Mesenchymal stem cell (in vitro differentiated cells and primary cell): ENCODE measurements at regions not wholly inside any gene's neighbourhood (a gene's known extent, or its start where the extent isn't known, plus 50 kb on each side); places are given as distances from the start of the nearest gene placed in this dataset.

Source experiments
- DNase-seq: peaks from one replicate; pipeline ENCODE4 v3.0.0-alpha.2; 2013
- H2AFZ ChIP-seq: one replicate; pipeline ENCODE4 v1.6.1; 2013; ENCODE audit warnings: low read depth, mild to moderate bottlenecking, control low read depth, inconsistent platforms, low read length, moderate library complexity
- H2AK5ac ChIP-seq: 2 replicates; pipeline ENCODE4 v1.6.1; 2013; ENCODE audit warnings: low read length, moderate library complexity, mild to moderate bottlenecking, inconsistent platforms; ENCODE audit not compliant: severe bottlenecking
- H2BK120ac ChIP-seq: one replicate; pipeline ENCODE4 v1.6.1; 2013; ENCODE audit warnings: low read depth, mild to moderate bottlenecking, inconsistent platforms, low read length, moderate library complexity
- H2BK12ac ChIP-seq, 2 experiments: one replicate each; pipeline ENCODE4 v1.6.1; 2013; ENCODE audit warnings: inconsistent platforms in 2 of 2, low read length in 2 of 2, mild to moderate bottlenecking in 2 of 2, moderate library complexity in 2 of 2, control low read depth in 1 of 2
- H2BK15ac ChIP-seq: one replicate; pipeline ENCODE4 v1.6.1; 2013; ENCODE audit warnings: mild to moderate bottlenecking, low read depth, inconsistent platforms; ENCODE audit not compliant: poor library complexity, severe bottlenecking
- H2BK5ac ChIP-seq: 2 replicates; pipeline ENCODE4 v1.6.1; 2013; ENCODE audit warnings: low read depth, mild to moderate bottlenecking, low read length, control low read depth, inconsistent platforms; ENCODE audit not compliant: poor library complexity, severe bottlenecking
- H3K14ac ChIP-seq, 2 experiments: one replicate each; pipeline ENCODE4 v1.6.1; 2013; ENCODE audit warnings: inconsistent platforms in 2 of 2, low read length in 2 of 2, control low read depth in 1 of 2, mild to moderate bottlenecking in 1 of 2, moderate library complexity in 1 of 2
- H3K18ac ChIP-seq, 2 experiments: one replicate each; pipeline ENCODE4 v1.6.1; 2013; ENCODE audit warnings: inconsistent platforms in 2 of 2, low read length in 2 of 2, control low read depth in 1 of 2, low read depth in 1 of 2, mild to moderate bottlenecking in 1 of 2
- H3K23ac ChIP-seq, 2 experiments: one replicate each; pipeline ENCODE4 v1.6.1; 2013; ENCODE audit warnings: inconsistent platforms in 2 of 2, low read length in 2 of 2, mild to moderate bottlenecking in 2 of 2, moderate library complexity in 2 of 2, control low read depth in 1 of 2
- H3K27ac ChIP-seq: 2 replicates; pipeline ENCODE4 v1.5.1; 2013; ENCODE audit warnings: mild to moderate bottlenecking, moderate library complexity, low read length, control low read depth, inconsistent platforms; ENCODE audit not compliant: poor library complexity, severe bottlenecking
- H3K27me3 ChIP-seq, 2 experiments: 2 replicates each; pipeline versions ENCODE4 v1.6.1 to v1.7.0; 2013; ENCODE audit warnings: low read length in 2 of 2, mild to moderate bottlenecking in 2 of 2, moderate library complexity in 2 of 2, control low read depth in 1 of 2, inconsistent platforms in 1 of 2; ENCODE audit not compliant: control insufficient read depth in 1 of 2, insufficient read depth in 1 of 2
- H3K36me3 ChIP-seq, 2 experiments: 2 replicates each; pipeline versions ENCODE4 v1.6.1 to v1.7.0; 2013; ENCODE audit warnings: low read length in 2 of 2, control low read depth in 1 of 2, inconsistent platforms in 1 of 2, low read depth in 1 of 2, mild to moderate bottlenecking in 1 of 2; ENCODE audit not compliant: insufficient read depth in 2 of 2, control insufficient read depth in 1 of 2
- H3K4ac ChIP-seq, 2 experiments: one replicate each; pipeline ENCODE4 v1.6.1; 2013; ENCODE audit warnings: inconsistent platforms in 2 of 2, low read length in 2 of 2, mild to moderate bottlenecking in 2 of 2, moderate library complexity in 2 of 2, control low read depth in 1 of 2, low read depth in 1 of 2
- H3K4me1 ChIP-seq: 2 replicates; pipeline ENCODE4 v1.6.1; 2013; ENCODE audit warnings: low read depth, low read length, control low read depth; ENCODE audit not compliant: control insufficient read depth, insufficient read depth
- H3K4me2 ChIP-seq: 2 replicates; pipeline ENCODE4 v1.6.1; 2013; ENCODE audit warnings: low read length, mild to moderate bottlenecking, inconsistent platforms; ENCODE audit not compliant: poor library complexity, severe bottlenecking
- H3K4me3 ChIP-seq, 2 experiments: 2 replicates each; pipeline versions ENCODE4 v1.5.1 to v1.7.0; 2013; ENCODE audit warnings: low read length in 2 of 2, mild to moderate bottlenecking in 2 of 2, control low read depth in 1 of 2, low read depth in 1 of 2; ENCODE audit not compliant: insufficient read depth in 1 of 2
- H3K79me1 ChIP-seq: replicated peaks from 2 replicates; pipeline ENCODE4 v1.6.1; 2013; ENCODE audit warnings: mild to moderate bottlenecking, control low read depth, low read length, inconsistent platforms; ENCODE audit not compliant: poor library complexity, severe bottlenecking
- H3K9ac ChIP-seq: 2 replicates; pipeline ENCODE4 v1.7.0; 2013; ENCODE audit warnings: mild to moderate bottlenecking, low read length, moderate library complexity
- H3K9me3 ChIP-seq: 2 replicates; pipeline ENCODE4 v1.7.0; 2013; ENCODE audit warnings: mild to moderate bottlenecking, low read length; ENCODE audit not compliant: control insufficient read depth
- H4K8ac ChIP-seq: one replicate; pipeline ENCODE4 v1.6.1; 2013; ENCODE audit warnings: inconsistent platforms, mild to moderate bottlenecking, low read length, moderate library complexity
- H4K91ac ChIP-seq: one replicate; pipeline ENCODE4 v1.6.1; 2013; ENCODE audit warnings: mild to moderate bottlenecking, low read length, inconsistent platforms
- WGBS: methylation state at CpG from one replicate; pipeline ENCODE4 v1.1.7; 2013; ENCODE audit warnings: mixed read lengths; 5-methylcytosine and 5-hydroxymethylcytosine counted together

DNA sequence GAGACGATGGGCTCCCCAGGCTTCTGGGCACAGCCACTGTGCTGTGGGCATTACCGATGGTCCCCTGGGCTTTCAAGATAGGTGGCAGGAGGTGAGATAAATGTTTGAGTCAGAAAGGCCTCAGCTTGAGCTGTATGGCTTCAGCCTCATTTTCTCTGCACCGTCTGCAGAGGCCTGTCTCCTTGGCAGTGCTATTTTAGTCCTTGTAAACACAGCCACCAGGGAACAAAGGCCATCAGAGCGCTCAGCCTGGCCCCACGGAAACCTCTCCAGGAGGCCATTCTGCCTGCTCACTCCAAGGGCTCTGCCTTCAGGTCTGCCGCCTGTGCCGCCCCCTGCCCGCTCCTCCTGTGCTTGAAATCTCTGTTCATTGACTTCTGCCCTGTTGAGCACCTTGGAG lies 1424.9 kb downstream of the TBC1D22A start:
- H2AK5ac ChIP-seq = no peak overlapping the region
- H2BK5ac ChIP-seq = no peak overlapping the region
- no peak overlapping the region for H4K8ac ChIP-seq
- 53% methylated on average over 8 of the region's 8 CpGs for WGBS
- H3K9ac ChIP-seq = no peak overlapping the region
- no peak overlapping the region for H4K91ac ChIP-seq
- H3K18ac ChIP-seq = no peak overlapping the region
- H2BK12ac ChIP-seq = no peak overlapping the region
- H3K27me3 ChIP-seq = no peaks in the 10 kb centered on the region
- no peaks in the 10 kb centered on the region for H3K4me1 ChIP-seq
- no peak overlapping the region for H3K4me3 ChIP-seq
- H3K4me2 ChIP-seq = no peak overlapping the region
- H3K9me3 ChIP-seq = peaks cover 5% of the 10 kb centered on the region
- H2BK15ac ChIP-seq = no peak overlapping the region
- H3K23ac ChIP-seq = no peak overlapping the region
- H2AFZ ChIP-seq = no peak overlapping the region
- H3K79me1 ChIP-seq = no peaks in the 10 kb centered on the region
- H2BK120ac ChIP-seq = no peak overlapping the region
- no peak overlapping the region for H3K27ac ChIP-seq
- H3K4ac ChIP-seq = no peak overlapping the region
- no peaks in the 10 kb centered on the region for H3K36me3 ChIP-seq
- DNase-seq = no peak
- H3K14ac ChIP-seq = no peak overlapping the region

DNA sequence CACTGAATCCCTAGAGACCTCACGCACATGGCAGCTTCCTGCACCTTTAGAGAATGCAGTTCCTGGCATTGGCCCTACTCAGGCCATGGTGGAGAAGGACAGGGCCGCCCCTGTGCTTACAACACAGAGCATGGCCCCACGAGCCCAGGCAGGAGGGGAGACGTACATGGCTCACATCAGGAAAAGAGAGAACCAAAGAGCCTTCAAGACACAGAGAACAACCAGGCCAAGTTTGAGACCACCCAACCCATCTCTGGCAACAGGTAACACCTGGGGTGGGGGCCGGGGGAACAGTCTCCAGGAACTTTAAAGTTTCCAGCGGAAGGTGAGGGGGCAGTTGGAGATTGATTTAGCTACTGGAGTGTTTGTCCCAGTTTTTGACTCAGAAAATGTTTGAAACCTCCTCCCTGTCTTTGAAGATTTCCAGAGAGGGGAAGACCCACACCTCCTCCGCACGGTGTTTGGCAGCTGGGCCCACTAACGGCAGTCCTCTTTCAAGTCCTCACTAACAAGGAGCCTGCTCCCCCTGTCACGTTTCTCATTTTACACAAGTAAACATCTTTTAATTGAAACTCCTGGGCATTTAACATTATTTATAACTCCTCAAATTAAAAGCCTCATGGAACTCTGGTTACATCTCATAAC lies 1423.8 kb downstream of the TBC1D22A start:
- Histone ChIP-seq H3K4me2 (no peak overlapping the region), H2BK12ac (no peak overlapping the region), H3K9ac (no peak overlapping the region), H3K14ac (no peak overlapping the region), H3K4ac (no peak overlapping the region), H3K27ac (no peak overlapping the region), H2AK5ac (no peak overlapping the region), H3K36me3 (no peaks in the 10 kb centered on the region), H4K8ac (no peak overlapping the region), H2AFZ (no peak overlapping the region), H3K79me1 (no peaks in the 10 kb centered on the region), H3K23ac (no peak overlapping the region), H3K18ac (no peak overlapping the region), H3K4me3 (no peak overlapping the region), H3K4me1 (no peaks in the 10 kb centered on the region), H4K91ac (no peak overlapping the region), H3K9me3 (peaks cover 5% of the 10 kb centered on the region), H2BK5ac (no peak overlapping the region), H2BK120ac (no peak overlapping the region), H3K27me3 (no peaks in the 10 kb centered on the region), H2BK15ac (no peak overlapping the region)
- no peak for DNase-seq
- 78% methylated on average over 10 of the region's 10 CpGs for WGBS

DNA sequence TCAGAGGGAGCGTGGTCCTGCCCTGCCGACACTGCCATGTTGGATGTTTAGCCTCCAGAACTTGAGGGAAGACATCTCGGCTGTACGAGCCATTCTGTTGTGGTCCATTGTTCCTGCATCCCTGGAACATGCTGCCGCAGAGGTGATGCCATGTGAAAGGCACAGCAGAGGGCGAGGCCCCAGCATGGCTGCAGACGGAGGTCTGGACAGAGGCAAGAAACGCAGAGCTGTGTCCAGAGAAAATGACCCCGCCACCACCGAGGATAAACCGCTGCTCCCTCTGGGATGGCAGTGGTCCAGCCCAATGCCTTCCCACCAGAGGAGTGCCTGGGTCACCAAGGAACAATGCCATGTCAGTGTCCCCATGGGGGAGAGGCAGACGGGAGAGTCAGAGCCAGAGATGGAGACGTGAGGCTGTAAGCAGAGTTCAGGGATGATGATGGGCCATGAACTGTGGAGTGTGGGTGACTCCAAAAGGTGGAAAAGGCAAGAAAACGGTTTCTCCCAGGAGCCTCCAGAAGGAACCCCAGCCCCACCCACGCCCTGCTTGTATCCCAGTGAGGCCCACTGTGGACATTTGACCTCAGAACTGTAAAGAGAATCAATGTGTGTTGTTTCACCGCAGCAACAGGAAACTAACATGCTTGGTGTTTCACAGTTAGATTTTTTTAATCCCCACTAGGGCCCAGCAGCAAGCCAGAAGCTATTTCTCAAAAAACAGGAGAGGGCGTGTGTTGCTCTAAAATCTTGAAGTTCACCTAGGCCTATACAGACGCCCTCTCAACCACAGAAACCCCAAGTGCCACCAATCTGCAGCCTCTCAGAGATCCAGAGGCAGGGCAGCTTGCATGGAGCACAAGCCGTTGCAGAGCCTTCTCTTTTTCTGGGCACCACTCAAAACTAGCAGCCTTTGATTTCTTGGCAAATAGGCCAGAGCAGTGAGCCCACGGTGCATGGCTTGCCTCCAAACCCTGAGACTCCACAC lies 1422.9 kb downstream of the TBC1D22A start:
- Histone ChIP-seq H3K27ac (no peak overlapping the region), H3K36me3 (no peaks in the 10 kb centered on the region), H2AK5ac (no peak overlapping the region), H3K14ac (no peak overlapping the region), H2BK12ac (no peak overlapping the region), H2BK5ac (no peak overlapping the region), H4K8ac (no peak overlapping the region), H2BK120ac (no peak overlapping the region), H3K9me3 (peaks cover 5% of the 10 kb centered on the region), H3K4me2 (no peak overlapping the region), H3K4me3 (no peak overlapping the region), H4K91ac (no peak overlapping the region), H3K4ac (no peak overlapping the region), H3K23ac (no peak overlapping the region), H2BK15ac (no peak overlapping the region), H3K4me1 (no peaks in the 10 kb centered on the region), H2AFZ (no peak overlapping the region), H3K9ac (no peak overlapping the region), H3K18ac (no peak overlapping the region), H3K79me1 (no peaks in the 10 kb centered on the region), H3K27me3 (no peaks in the 10 kb centered on the region)
- no peak for DNase-seq
- 78% methylated on average over 20 of the region's 20 CpGs for WGBS
